HS-5 (cell line): ENCODE measurements at regions not wholly inside any gene's neighbourhood (a gene's known extent, or its start where the extent isn't known, plus 50 kb on each side); places are given as distances from the start of the nearest gene placed in this dataset.
A peak's percentile ranks its signal among the peaks of the same experiment; 100 is the strongest.

Experiments
- DNase-seq: peaks from one replicate; pipeline ENCODE4 v3.0.0-alpha.2; 2012; ENCODE audit warnings: low read depth

- DNase-seq, result no peak
Measured at GRCh38 chr4:116438417-116438816, 647.0 kb downstream of the TRAM1L1 start.

DNA sequence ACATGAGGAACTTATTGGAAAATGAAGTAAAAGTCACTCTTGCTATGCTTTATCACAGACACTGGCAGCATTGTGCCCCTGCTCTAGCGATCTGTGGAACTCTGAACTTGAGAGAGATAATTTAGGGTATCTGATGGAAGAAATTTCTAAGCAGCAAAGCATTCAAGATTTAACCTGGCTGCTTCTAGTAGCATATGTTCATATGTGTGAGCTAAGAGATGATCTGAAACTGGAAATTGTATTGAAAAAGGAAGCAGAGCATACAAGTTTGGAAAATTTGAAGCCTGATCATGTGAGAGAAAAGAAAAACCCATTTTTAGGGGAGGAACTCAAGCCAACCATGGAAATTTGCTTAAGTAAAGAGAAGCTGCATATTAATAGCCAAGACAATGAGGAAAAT lies 657.7 kb downstream of the TRAM1L1 start:
- no peak for DNase-seq

DNA sequence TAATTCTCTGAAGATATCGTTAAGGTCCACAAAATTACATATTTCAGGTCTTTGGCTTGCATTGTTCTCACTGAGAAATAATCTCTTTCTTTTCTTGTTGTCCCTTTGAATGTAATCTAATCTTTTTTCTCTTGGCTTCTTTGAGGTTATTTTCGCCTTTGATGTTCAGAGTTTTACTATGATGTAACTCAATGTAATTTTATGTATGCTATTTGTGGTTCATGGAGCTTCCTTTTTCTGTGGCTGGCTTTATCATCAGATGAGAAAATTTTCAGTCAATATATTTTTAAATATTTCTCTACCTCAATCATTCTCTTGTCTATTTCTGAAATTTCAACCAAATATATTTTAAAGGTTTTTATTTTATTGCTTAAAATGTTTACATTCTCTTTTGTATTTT lies 672.2 kb downstream of the TRAM1L1 start:
- no peak for DNase-seq

DNA sequence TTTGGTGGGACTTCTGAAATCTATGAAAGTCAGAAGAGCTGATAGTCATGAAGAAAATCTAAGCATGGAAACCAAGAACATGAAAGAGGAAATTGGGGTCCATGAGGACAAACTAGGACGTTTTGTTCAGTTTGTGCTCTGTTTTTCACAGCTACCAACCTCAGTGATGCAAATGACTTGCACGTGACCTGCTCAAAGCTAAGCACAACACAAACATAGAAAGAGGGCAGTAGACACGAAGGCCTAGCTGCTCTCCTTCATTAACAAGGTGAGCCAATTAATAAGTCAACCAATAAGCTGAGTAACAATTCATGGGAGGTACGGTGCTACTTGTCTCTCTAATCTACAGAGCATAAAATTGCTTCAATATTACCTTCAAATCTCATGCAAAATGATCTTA lies 684.1 kb downstream of the TRAM1L1 start:
- no peak for DNase-seq

DNA sequence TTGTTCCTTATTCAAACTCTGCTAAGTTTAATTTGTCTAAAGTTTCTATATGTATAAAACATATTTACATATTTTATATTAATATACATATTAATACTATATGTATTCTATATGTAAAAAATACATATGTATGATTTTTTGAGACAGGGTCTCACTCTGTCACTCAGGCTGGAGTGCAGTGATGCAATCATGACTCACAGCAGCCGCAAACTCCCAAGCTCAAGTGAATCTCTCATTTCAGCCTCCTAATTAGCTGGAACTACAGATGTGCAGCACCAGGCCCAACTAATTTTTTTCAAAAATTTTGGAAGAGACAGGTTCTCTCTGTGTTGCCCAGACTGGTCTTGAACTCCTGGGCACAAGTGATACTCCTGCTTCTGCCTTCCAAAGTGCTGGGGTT lies 684.9 kb downstream of the TRAM1L1 start:
- DNase-seq, result no peak

DNA sequence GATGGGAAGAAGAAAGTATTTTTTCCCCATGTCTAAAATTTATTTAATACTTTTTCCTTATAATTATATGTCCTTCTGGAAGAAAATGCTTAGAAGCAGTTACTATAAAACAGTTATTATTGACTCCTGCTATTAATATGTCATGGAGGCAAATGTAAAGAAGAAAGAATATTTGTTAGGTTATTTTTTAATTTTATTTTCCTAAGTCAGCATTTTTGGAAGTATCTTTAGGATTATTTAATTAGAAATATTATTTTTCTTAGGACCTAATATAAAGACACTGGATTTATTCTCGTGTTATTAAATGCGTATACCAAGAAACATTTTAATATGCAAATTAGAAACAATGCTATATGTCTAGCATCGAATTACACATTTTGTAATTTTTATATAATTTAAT lies 687.7 kb downstream of the TRAM1L1 start:
- DNase-seq, result no peak

DNA sequence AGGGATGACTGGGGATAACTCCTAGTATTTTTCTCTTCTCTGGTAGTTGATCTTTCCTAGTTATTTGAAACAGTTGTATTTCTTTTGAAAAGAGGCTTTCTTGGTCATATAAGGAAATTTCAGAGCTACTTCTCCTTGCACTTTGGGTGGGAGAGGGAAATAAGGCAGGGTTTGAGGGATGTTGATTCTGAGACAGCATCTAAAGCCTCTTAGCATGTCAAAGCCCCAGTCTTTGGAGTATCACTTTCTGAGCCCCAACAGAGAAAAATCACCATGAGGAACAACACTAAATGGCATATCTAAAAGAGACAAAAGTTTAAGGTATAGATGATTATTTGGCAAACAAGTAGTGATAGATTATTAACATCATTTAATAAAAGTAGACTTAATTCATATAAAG lies 688.1 kb downstream of the TRAM1L1 start:
- no peak for DNase-seq

DNA sequence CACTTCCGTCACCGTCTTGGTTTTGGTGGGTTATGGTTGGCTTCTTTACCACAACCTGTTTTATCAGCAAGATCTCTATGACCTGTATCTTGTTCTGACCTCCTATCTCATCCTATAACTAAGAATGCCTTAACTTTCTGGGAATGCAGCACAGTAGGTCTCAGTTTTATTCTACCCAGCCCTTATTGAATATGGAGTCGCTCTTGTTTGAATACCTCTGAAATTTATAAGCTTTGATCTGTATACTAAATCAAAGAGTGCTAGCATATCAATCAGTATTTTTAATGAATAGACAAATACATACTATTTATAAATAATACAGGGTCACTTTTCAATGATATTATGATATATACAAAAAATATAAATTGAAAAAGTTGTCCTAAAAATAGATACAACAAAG lies 690.0 kb downstream of the TRAM1L1 start:
- no peak for DNase-seq

GRCh38 chr4:116391020-116391419 lies 694.4 kb downstream of the TRAM1L1 start:
- DNase-seq, result no peak

GRCh38 chr4:116389139-116389538 lies 696.2 kb downstream of the TRAM1L1 start:
- no peak for DNase-seq

GRCh38 chr4:116387937-116388474 lies 697.4 kb downstream of the TRAM1L1 start:
- no peak for DNase-seq

GRCh38 chr4:116386856-116387255 lies 698.5 kb downstream of the TRAM1L1 start:
- DNase-seq, result no peak

GRCh38 chr4:116385583-116385982 lies 699.8 kb downstream of the TRAM1L1 start:
- no peak for DNase-seq

DNA sequence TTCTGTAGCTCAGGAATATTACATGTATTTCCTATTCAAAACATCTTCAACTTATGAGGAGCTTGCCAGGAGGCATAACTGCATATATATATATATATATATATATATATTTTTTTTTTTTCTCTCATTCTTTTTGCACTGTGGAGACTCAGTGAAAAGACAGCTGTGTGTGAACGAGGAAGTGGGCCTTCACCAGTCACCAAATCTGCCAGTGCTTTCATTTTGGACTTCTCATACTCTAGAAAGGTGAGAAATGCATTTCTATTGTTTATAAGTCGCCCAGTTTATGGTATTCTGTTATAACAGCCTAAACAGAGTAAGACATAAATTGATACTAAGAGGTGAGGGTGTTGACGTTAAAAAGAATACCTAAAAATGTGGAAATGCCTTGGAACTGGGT lies 710.6 kb downstream of the TRAM1L1 start:
- DNase-seq, result no peak

DNA sequence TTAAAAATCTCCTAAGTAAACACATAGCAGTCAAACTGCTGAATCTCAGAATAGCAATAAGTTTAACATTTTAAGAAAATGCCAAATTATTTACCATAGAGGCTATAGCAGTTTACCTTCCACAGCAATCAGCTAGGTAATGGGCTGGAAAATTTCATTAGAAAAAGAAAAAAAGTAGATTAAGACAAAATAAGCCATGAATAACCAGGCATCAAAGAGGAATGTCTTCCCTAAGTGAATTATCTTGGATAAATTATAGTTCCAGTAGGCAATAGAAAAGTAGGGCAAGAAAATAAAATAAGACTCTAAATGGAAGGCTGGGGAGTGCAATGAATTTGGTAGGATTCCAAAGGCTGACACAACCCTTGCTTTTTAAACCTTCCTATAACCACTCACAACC lies 722.8 kb downstream of the TRAM1L1 start:
- no peak for DNase-seq

DNA sequence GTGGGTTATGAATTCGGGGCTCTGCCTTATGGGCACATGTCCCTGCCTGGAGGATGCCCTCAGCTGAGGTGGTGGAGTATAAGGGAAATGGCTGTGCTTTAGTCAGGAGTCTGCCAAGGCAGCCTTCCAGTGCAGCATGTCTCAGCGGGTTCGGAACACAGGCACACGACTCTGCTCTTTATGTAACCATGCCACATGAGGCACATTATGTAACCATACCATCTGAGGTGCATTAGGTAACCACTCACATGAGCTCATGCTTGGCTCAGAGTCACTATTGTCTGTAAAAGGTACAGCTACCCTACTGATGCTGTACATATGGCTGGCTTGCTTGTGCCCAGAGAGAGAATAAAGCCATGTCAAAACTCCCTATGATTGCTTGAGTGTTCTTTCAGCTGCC lies 723.6 kb downstream of the TRAM1L1 start:
- no peak for DNase-seq

- DNase-seq, result peak; percentile 75
Measured at GRCh38 chr4:116358633-116359222, 726.6 kb downstream of the TRAM1L1 start.

DNA sequence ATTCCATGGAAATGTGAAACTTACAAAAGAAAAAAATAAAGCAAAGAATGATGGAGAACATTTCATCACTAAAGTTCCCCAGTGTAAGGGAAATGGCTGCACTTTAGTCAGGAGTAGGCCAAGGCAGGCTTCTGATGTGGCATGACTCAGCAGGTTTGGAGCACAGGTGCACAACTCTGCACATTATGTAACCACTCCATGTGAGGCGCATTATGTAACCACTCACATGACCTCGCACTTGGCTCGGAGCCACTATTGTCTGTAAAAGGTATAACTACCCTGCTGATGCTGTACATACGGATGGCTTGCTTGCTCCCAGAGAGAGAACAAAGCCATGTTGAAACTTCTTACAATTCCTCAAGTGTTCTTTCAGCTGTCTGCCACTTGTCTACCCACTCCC lies 727.6 kb downstream of the TRAM1L1 start:
- no peak for DNase-seq

- DNase-seq, result no peak
Measured at GRCh38 chr4:116346750-116347149, 738.6 kb downstream of the TRAM1L1 start.

- no peak for DNase-seq
Measured at GRCh38 chr4:116343809-116344208, 741.6 kb downstream of the TRAM1L1 start.

- DNase-seq, result no peak
Measured at GRCh38 chr4:116342143-116342542, 743.2 kb downstream of the TRAM1L1 start.

DNA sequence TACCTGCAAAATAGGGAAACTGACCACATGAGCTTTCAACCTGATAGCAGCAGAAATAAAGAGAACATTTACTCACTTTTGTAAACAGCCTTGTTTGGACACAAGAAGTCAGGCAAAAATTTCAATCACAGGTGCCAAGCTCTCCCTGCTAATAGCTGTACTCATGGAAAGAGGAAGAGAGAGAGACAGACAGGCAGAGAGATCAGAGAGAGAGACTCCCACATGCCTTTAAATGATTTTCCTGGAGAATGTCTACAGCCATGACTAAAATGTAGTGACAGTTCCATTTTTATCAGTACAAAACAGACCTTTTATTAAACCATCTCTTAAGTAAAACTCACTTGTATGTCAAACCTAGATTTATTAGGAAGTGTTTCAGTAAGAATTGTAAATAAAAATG lies 752.9 kb downstream of the TRAM1L1 start:
- no peak for DNase-seq

GRCh38 chr4:116328261-116328860 lies 757.0 kb downstream of the TRAM1L1 start:
- DNase-seq, result no peak

- no peak for DNase-seq
Measured at GRCh38 chr4:116323606-116324005, 761.8 kb downstream of the TRAM1L1 start.
